Fibroblast of lung (primary cell): ENCODE measurements at regions not wholly inside any gene's neighbourhood (a gene's known extent, or its start where the extent isn't known, plus 50 kb on each side); places are given as distances from the start of the nearest gene placed in this dataset.

ENCODE experiments used
- DNase-seq, 2 donors: peaks; one replicate each; pipeline versions ENCODE4 v3.0.0 to v3.0.0-alpha.2; 2010; ENCODE audit warnings: low read depth in 2 of 2
- H2AFZ ChIP-seq: 2 replicates; pipeline ENCODE4 v1.5.1; 2012; ENCODE audit warnings: low read length, control low read depth, inconsistent platforms
- H3K27ac ChIP-seq: 2 replicates; pipeline ENCODE4 v1.5.1; 2011; ENCODE audit warnings: low read length, control low read depth; ENCODE audit not compliant: insufficient read depth
- H3K27me3 ChIP-seq: 2 replicates; pipeline ENCODE4 v1.5.1; 2011; ENCODE audit warnings: mild to moderate bottlenecking, low read length; ENCODE audit not compliant: control insufficient read depth, insufficient read depth
- H3K36me3 ChIP-seq: 2 replicates; pipeline ENCODE4 v1.5.1; 2011; ENCODE audit warnings: low read length; ENCODE audit not compliant: control insufficient read depth, insufficient read depth
- H3K4me1 ChIP-seq: 2 replicates; pipeline ENCODE4 v1.5.1; 2011; ENCODE audit warnings: low read length; ENCODE audit not compliant: control insufficient read depth, insufficient read depth; ENCODE audit errors: extremely low read depth
- H3K4me2 ChIP-seq: 2 replicates; pipeline ENCODE4 v1.5.1; 2011; ENCODE audit warnings: low read length, control low read depth; ENCODE audit not compliant: insufficient read depth; ENCODE audit errors: extremely low read depth
- H3K4me3 ChIP-seq, 4 experiments: fragments of 200-600 bp in 1 of 4; sonication (generic) in 1 of 4; replicated peaks in 1 of 4; 2 replicates each; pipeline ENCODE4 v1.5.1; 2011 to 2016; ENCODE audit warnings: low read length in 4 of 4, low read depth in 3 of 4, mild to moderate bottlenecking in 3 of 4, control low read depth in 2 of 4, inconsistent platforms in 1 of 4, mixed read lengths in 1 of 4; ENCODE audit not compliant: insufficient read depth in 1 of 4; ENCODE audit errors: control extremely low read depth in 1 of 4
- H3K79me2 ChIP-seq: 2 replicates; pipeline ENCODE4 v1.5.1; 2012; ENCODE audit warnings: mild to moderate bottlenecking, low read length, inconsistent platforms; ENCODE audit not compliant: control insufficient read depth, insufficient read depth
- H3K9ac ChIP-seq: 2 replicates; pipeline ENCODE4 v1.5.1; 2011; ENCODE audit warnings: mild to moderate bottlenecking, low read length, control low read depth; ENCODE audit not compliant: insufficient read depth
- H3K9me3 ChIP-seq: 2 replicates; pipeline ENCODE4 v1.5.1; 2012; ENCODE audit warnings: low read depth, low read length; ENCODE audit not compliant: control insufficient read depth, insufficient read depth
- H4K20me1 ChIP-seq: 2 replicates; pipeline ENCODE4 v1.5.1; 2011; ENCODE audit warnings: low read length; ENCODE audit not compliant: control insufficient read depth, insufficient read depth; ENCODE audit errors: extremely low read depth
- CTCF ChIP-seq, 2 donors: IDR thresholded peaks in 1 of 2; conservative IDR thresholded peaks in 1 of 2; 1 replicate in 1 of 2; 2 replicates in 1 of 2; pipeline ENCODE4 v1.5.1; 2011 to 2012; ENCODE audit warnings: low read length in 2 of 2, control low read depth in 1 of 2, inconsistent platforms in 1 of 2, low read depth in 1 of 2, mild to moderate bottlenecking in 1 of 2
- EZH2 ChIP-seq: IDR thresholded peaks from 2 replicates; pipeline ENCODE4 v1.5.1; 2012; ENCODE audit warnings: low read length, control low read depth, mild to moderate bottlenecking; ENCODE audit errors: missing control alignments

GRCh38 chr17:14452856-14453255 is 152.0 kb downstream of the HS3ST3B1 start:
- no peak overlapping the region for H3K9ac ChIP-seq
- no peaks in the 10 kb centered on the region for H3K9me3 ChIP-seq
- no peaks in the 10 kb centered on the region for H4K20me1 ChIP-seq
- no peaks in the 10 kb centered on the region for H3K36me3 ChIP-seq
- H3K4me1 ChIP-seq: no peaks in the 10 kb centered on the region
- H3K27me3 ChIP-seq: peaks cover 4% of the 10 kb centered on the region
- no peak for DNase-seq
- TF ChIP-seq CTCF (conservative IDR thresholded peaks at IDR 0.05 in 1 of 2, IDR thresholded peaks at IDR 0.05 in 1 of 2; ENCODE audit: low read depth in 1 of 2, low read length in 2 of 2): no peak
- TF ChIP-seq EZH2: no peak
- no peak overlapping the region for H3K27ac ChIP-seq
- H3K79me2 ChIP-seq: no peaks in the 10 kb centered on the region
- H3K4me2 ChIP-seq: no peak overlapping the region
- H3K4me3 ChIP-seq: no peak overlapping the region
- H2AFZ ChIP-seq: no peak overlapping the region

GRCh38 chr17:14451729-14452191 is 150.9 kb downstream of the HS3ST3B1 start:
- Histone ChIP-seq H3K9ac (no peak overlapping the region), H2AFZ (no peak overlapping the region), H3K4me2 (no peak overlapping the region), H3K9me3 (no peaks in the 10 kb centered on the region), H3K4me1 (no peaks in the 10 kb centered on the region), H3K27me3 (peaks cover 4% of the 10 kb centered on the region), H4K20me1 (no peaks in the 10 kb centered on the region), H3K27ac (no peak overlapping the region), H3K4me3 (no peak overlapping the region), H3K36me3 (no peaks in the 10 kb centered on the region), H3K79me2 (no peaks in the 10 kb centered on the region)
- TF ChIP-seq EZH2 (no peak), CTCF (conservative IDR thresholded peaks at IDR 0.05 in 1 of 2, IDR thresholded peaks at IDR 0.05 in 1 of 2; ENCODE audit: low read depth in 1 of 2, low read length in 2 of 2) (no peak)
- DNase-seq: peak in 1 of 2 donors; percentile 12

- no peak overlapping the region for H2AFZ ChIP-seq
- peak in 1 of 2 donors; percentile 12 for DNase-seq
- no peak for TF ChIP-seq CTCF (conservative IDR thresholded peaks at IDR 0.05 in 1 of 2, IDR thresholded peaks at IDR 0.05 in 1 of 2; ENCODE audit: low read depth in 1 of 2, low read length in 2 of 2)
- TF ChIP-seq EZH2: no peak
- H3K4me3 ChIP-seq: no peak overlapping the region
- H3K79me2 ChIP-seq: no peaks in the 10 kb centered on the region
- H3K4me1 ChIP-seq: no peaks in the 10 kb centered on the region
- H4K20me1 ChIP-seq: no peaks in the 10 kb centered on the region
- no peaks in the 10 kb centered on the region for H3K9me3 ChIP-seq
- no peak overlapping the region for H3K27ac ChIP-seq
- no peak overlapping the region for H3K4me2 ChIP-seq
- H3K27me3 ChIP-seq: peaks cover 4% of the 10 kb centered on the region
- H3K36me3 ChIP-seq: no peaks in the 10 kb centered on the region
- H3K9ac ChIP-seq: no peak overlapping the region
Measured at GRCh38 chr17:14448818-14449217, 147.9 kb downstream of the HS3ST3B1 start.
